Lower lobe of right lung (tissue), 2 donors: ENCODE measurements at regions not wholly inside any gene's neighbourhood (a gene's known extent, or its start where the extent isn't known, plus 50 kb on each side); places are given as distances from the start of the nearest gene placed in this dataset.

ENCODE experiments used
- ATAC-seq, 2 donors: fragments of 200-7000 bp; cut with Tn5 transposase; one replicate each; pipeline ENCODE4 v1.9.1; 2020 to 2022; ENCODE audit warnings: mild to moderate bottlenecking in 2 of 2, moderate library complexity in 2 of 2
- DNase-seq: peaks from one replicate; pipeline ENCODE4 v3.0.0-alpha.2; 2020
- H3K27ac ChIP-seq: fragments of 200-600 bp; one replicate; pipeline ENCODE4 v1.8.0; 2022
- H3K27me3 ChIP-seq: fragments of 200-600 bp; one replicate; pipeline ENCODE4 v1.8.0; 2022; ENCODE audit warnings: low read depth
- H3K36me3 ChIP-seq: fragments of 200-600 bp; one replicate; pipeline ENCODE4 v1.8.0; 2022; ENCODE audit warnings: mild to moderate bottlenecking
- H3K4me1 ChIP-seq: fragments of 200-600 bp; one replicate; pipeline ENCODE4 v1.8.0; 2022
- H3K4me3 ChIP-seq: fragments of 200-600 bp; one replicate; pipeline ENCODE4 v1.8.0; 2022; ENCODE audit warnings: mild to moderate bottlenecking
- H3K9me3 ChIP-seq: fragments of 200-600 bp; one replicate; pipeline ENCODE4 v1.8.0; 2022
- CTCF ChIP-seq: fragments of 200-600 bp; IDR thresholded peaks from one replicate; pipeline ENCODE4 v1.8.0; 2022; ENCODE audit warnings: antibody characterized with exemption, mild to moderate bottlenecking
- intact Hi-C: fragments of 100-400 bp; cut with DNase I; formaldehyde crosslinking; loops from one replicate; pipeline ENCODE4 v1.11.0; 2022
- donor health status: DM: no; HTN: yes; CAD: no; lungs with severe emphysema.

- H3K27ac ChIP-seq = no peak overlapping the region
- ATAC-seq (no peak), DNase-seq (no peak)
- no peaks in the 10 kb centered on the region for H3K36me3 ChIP-seq
- no peak overlapping the region for H3K4me3 ChIP-seq
- no peaks in the 10 kb centered on the region for H3K4me1 ChIP-seq
- no peaks in the 10 kb centered on the region for H3K27me3 ChIP-seq
- no peak for TF ChIP-seq CTCF
- H3K9me3 ChIP-seq = no peaks in the 10 kb centered on the region
- intact Hi-C loops = no loop called here
Measured at GRCh38 chr13:39803156-39803555, 147.7 kb downstream of the COG6 start.

- no peak overlapping the region for H3K27ac ChIP-seq
- no peaks in the 10 kb centered on the region for H3K9me3 ChIP-seq
- ATAC-seq = no peak
- TF ChIP-seq CTCF = no peak
- no peaks in the 10 kb centered on the region for H3K4me1 ChIP-seq
- H3K36me3 ChIP-seq = no peaks in the 10 kb centered on the region
- intact Hi-C loops = no loop called here
- H3K27me3 ChIP-seq = no peaks in the 10 kb centered on the region
- H3K4me3 ChIP-seq = no peak overlapping the region
- no peak for DNase-seq
Measured at GRCh38 chr13:39803851-39804250, 148.4 kb downstream of the COG6 start.

- intact Hi-C loops = no loop called here
- Histone ChIP-seq H3K36me3 (no peaks in the 10 kb centered on the region), H3K4me3 (no peak overlapping the region), H3K27ac (no peak overlapping the region), H3K27me3 (no peaks in the 10 kb centered on the region), H3K9me3 (no peaks in the 10 kb centered on the region), H3K4me1 (no peaks in the 10 kb centered on the region)
- DNase-seq (no peak), ATAC-seq (peak in 1 of 2 donors; percentile 58)
- no peak for TF ChIP-seq CTCF
Measured at GRCh38 chr13:39804332-39805210, 149.1 kb downstream of the COG6 start.

GRCh38 chr13:39809466-39809865 is 154.0 kb downstream of the COG6 start:
- H3K27me3 ChIP-seq = no peaks in the 10 kb centered on the region
- H3K4me3 ChIP-seq = no peak overlapping the region
- ATAC-seq = no peak

GRCh38 chr13:39810091-39810877 is 154.8 kb downstream of the COG6 start:
- Histone ChIP-seq H3K27me3 (no peaks in the 10 kb centered on the region), H3K9me3 (no peaks in the 10 kb centered on the region), H3K4me1 (no peaks in the 10 kb centered on the region), H3K36me3 (no peaks in the 10 kb centered on the region), H3K4me3 (no peak overlapping the region), H3K27ac (no peak overlapping the region)
- intact Hi-C loops = no loop called here
- no peak for TF ChIP-seq CTCF
- peak in 1 of 2 donors; percentile 27 for ATAC-seq
- no peak for DNase-seq

More at GRCh38 chr13:39809466-39809865, 154.0 kb downstream of the COG6 start:
- intact Hi-C loops = no loop called here
- no peak for DNase-seq
- H3K36me3 ChIP-seq = no peaks in the 10 kb centered on the region
- no peaks in the 10 kb centered on the region for H3K9me3 ChIP-seq
- TF ChIP-seq CTCF = no peak
- no peaks in the 10 kb centered on the region for H3K4me1 ChIP-seq
- H3K27ac ChIP-seq = no peak overlapping the region
